ENCODE measurements at regions not wholly inside any gene's neighbourhood (a gene's known extent, or its start where the extent isn't known, plus 50 kb on each side); places are given as distances from the start of the nearest gene placed in this dataset.

DNA sequence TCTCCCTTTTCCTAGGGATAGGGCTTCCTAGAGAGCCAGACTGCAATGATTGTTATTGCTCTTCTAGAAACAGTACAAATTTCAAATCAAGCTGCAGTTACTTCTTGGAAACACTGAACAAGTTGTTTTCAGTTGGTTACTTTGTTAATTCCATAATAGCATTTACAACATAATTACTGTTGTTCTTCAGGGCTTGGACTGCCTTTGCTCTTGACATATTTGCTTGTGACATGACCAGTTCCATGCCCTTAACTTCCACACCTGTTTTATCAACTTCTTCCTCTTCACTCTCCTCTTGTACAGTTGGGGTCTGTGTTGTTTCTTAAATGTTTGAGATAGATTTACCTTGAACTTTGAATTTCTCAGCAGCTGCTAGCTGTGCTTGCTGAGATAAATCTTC lies 104.4 kb downstream of the SEC23IP start:
- H3K4me3 ChIP-seq (ENCODE audit: low read length): no peak overlapping the region
- Mint-ChIP-seq H3K36me3 (ENCODE audit: low read depth) (no peaks in the 10 kb centered on the region), H3K27ac (no peak overlapping the region), H3K4me1 (no peaks in the 10 kb centered on the region), H3K27me3 (ENCODE audit: insufficient read depth) (peaks cover 13% of the 10 kb centered on the region), H3K4me3 (no peak overlapping the region), H3K9me3 (peaks cover 14% of the 10 kb centered on the region)
- no peaks in the 10 kb centered on the region for H3K4me1 ChIP-seq (ENCODE audit: control insufficient read depth, insufficient read depth, low read length)
- H3K9ac ChIP-seq (ENCODE audit: extremely low read depth, low read length, poor library complexity, severe bottlenecking): no peak overlapping the region
- H3K27ac ChIP-seq (ENCODE audit: low read depth, low read length): no peak overlapping the region
- H3K27me3 ChIP-seq (ENCODE audit: control insufficient read depth, insufficient read depth, low read length, poor library complexity, severe bottlenecking): no peaks in the 10 kb centered on the region
- TF ChIP-seq, protein P1, sequence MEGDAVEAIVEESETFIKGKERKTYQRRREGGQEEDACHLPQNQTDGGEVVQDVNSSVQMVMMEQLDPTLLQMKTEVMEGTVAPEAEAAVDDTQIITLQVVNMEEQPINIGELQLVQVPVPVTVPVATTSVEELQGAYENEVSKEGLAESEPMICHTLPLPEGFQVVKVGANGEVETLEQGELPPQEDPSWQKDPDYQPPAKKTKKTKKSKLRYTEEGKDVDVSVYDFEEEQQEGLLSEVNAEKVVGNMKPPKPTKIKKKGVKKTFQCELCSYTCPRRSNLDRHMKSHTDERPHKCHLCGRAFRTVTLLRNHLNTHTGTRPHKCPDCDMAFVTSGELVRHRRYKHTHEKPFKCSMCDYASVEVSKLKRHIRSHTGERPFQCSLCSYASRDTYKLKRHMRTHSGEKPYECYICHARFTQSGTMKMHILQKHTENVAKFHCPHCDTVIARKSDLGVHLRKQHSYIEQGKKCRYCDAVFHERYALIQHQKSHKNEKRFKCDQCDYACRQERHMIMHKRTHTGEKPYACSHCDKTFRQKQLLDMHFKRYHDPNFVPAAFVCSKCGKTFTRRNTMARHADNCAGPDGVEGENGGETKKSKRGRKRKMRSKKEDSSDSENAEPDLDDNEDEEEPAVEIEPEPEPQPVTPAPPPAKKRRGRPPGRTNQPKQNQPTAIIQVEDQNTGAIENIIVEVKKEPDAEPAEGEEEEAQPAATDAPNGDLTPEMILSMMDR (conservative IDR thresholded peaks at IDR 0.05): no peak
- H3K36me3 ChIP-seq (ENCODE audit: control insufficient read depth, insufficient read depth, low read length): no peaks in the 10 kb centered on the region
- peaks cover 22% of the 10 kb centered on the region for H3K9me3 ChIP-seq (ENCODE audit: control insufficient read depth, low read length)
- DNase-seq: no peak

DNA sequence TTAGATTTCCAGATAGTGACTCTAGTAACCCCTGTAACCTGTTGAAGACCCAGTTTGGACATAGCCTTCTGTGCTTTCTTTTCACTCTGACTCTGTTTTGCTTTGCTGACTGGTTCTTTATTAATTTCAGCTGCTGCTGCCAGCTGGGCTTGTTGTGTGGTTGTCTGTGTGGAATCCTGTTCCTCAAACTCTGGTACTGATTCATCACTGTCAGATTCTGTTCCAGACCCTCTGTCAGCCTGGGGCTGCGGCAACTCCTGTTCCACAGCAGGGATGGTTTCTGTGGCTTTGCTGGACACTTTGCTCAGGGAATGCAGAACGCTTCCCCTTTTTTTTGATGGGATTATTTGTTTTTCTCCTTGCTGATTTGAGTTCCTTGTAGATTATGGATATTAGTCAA lies 104.9 kb downstream of the SEC23IP start:
- H3K9me3 ChIP-seq (ENCODE audit: control insufficient read depth, low read length): peaks cover 23% of the 10 kb centered on the region

DNA sequence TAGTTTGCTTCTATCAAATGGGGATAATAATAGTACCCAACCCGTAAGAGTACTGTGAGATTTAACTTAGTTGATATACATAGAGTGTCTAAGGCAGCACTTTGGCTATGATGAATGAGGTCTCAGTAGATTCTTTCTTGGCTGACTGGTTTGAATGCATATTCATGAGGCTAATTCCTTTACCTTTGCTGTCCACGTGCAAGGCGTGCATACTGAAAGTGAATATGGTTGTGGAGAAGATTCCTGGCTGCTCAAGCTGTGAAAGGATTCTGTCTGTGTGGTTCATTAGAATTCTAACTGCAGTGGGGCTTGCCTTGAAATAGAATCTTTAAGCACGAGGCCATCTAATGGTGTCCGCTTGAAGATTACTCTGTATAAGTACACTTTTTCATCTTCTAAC lies 110.3 kb downstream of the SEC23IP start:
- no peaks in the 10 kb centered on the region for H3K36me3 Mint-ChIP-seq (ENCODE audit: low read depth)
- H3K4me3 Mint-ChIP-seq: no peak overlapping the region
- H3K36me3 ChIP-seq (ENCODE audit: control insufficient read depth, insufficient read depth, low read length): no peaks in the 10 kb centered on the region
- no peak overlapping the region for H3K27ac ChIP-seq (ENCODE audit: low read depth, low read length)
- TF ChIP-seq, protein P1 (conservative IDR thresholded peaks at IDR 0.05): no peak
- H3K9ac ChIP-seq (ENCODE audit: extremely low read depth, low read length, poor library complexity, severe bottlenecking): no peak overlapping the region
- peaks cover 6% of the 10 kb centered on the region for H3K9me3 ChIP-seq (ENCODE audit: control insufficient read depth, low read length)
- no peak overlapping the region for H3K27ac Mint-ChIP-seq
- no peaks in the 10 kb centered on the region for H3K9me3 Mint-ChIP-seq
- no peaks in the 10 kb centered on the region for H3K4me1 Mint-ChIP-seq
- peaks cover 6% of the 10 kb centered on the region for H3K4me1 ChIP-seq (ENCODE audit: control insufficient read depth, insufficient read depth, low read length)
- WGBS, 2 experiments (ENCODE audit: insufficient coverage in 1 of 2, insufficient read length in 1 of 2): 90 to 93% methylated on average over 2 to 5 of the region's 5 CpGs
- no peaks in the 10 kb centered on the region for H3K27me3 Mint-ChIP-seq (ENCODE audit: insufficient read depth)
- no peak for DNase-seq
- H3K27me3 ChIP-seq (ENCODE audit: control insufficient read depth, insufficient read depth, low read length, poor library complexity, severe bottlenecking): no peaks in the 10 kb centered on the region
- no peak overlapping the region for H3K4me3 ChIP-seq (ENCODE audit: low read length)

More for the DNA sequence above, 104.9 kb downstream of the SEC23IP start:
- Histone ChIP-seq H3K9ac (ENCODE audit: extremely low read depth, low read length, poor library complexity, severe bottlenecking) (no peak overlapping the region), H3K27ac (ENCODE audit: low read depth, low read length) (no peak overlapping the region), H3K4me1 (ENCODE audit: control insufficient read depth, insufficient read depth, low read length) (no peaks in the 10 kb centered on the region), H3K36me3 (ENCODE audit: control insufficient read depth, insufficient read depth, low read length) (no peaks in the 10 kb centered on the region), H3K4me3 (ENCODE audit: low read length) (no peak overlapping the region), H3K27me3 (ENCODE audit: control insufficient read depth, insufficient read depth, low read length, poor library complexity, severe bottlenecking) (no peaks in the 10 kb centered on the region)
- Mint-ChIP-seq H3K27me3 (ENCODE audit: insufficient read depth) (peaks cover 13% of the 10 kb centered on the region), H3K9me3 (peaks cover 14% of the 10 kb centered on the region), H3K27ac (no peak overlapping the region), H3K4me3 (no peak overlapping the region), H3K4me1 (no peaks in the 10 kb centered on the region), H3K36me3 (ENCODE audit: low read depth) (no peaks in the 10 kb centered on the region)
- no peak for DNase-seq
- TF ChIP-seq, protein P1 (conservative IDR thresholded peaks at IDR 0.05): no peak
- 94 to 100% methylated on average over 1 to 2 of the region's 2 CpGs for WGBS, 2 experiments (ENCODE audit: insufficient coverage in 1 of 2, insufficient read length in 1 of 2)
